Esophagus mucosa (tissue), 1 donor: ENCODE measurements at regions not wholly inside any gene's neighbourhood (a gene's known extent, or its start where the extent isn't known, plus 50 kb on each side); places are given as distances from the start of the nearest gene placed in this dataset.
"Not testable (repeated sequence)": the region's sequence is repeated elsewhere in the genome, so short reads cannot be mapped to it uniquely, and the experiment has no call there.

Source experiments
- ATAC-seq: fragments of 200-7000 bp; cut with Tn5 transposase; one replicate; pipeline ENCODE4 v1.9.1; 2020
- donor health status: DM: yes; HTN: yes; CAD: no.

DNA sequence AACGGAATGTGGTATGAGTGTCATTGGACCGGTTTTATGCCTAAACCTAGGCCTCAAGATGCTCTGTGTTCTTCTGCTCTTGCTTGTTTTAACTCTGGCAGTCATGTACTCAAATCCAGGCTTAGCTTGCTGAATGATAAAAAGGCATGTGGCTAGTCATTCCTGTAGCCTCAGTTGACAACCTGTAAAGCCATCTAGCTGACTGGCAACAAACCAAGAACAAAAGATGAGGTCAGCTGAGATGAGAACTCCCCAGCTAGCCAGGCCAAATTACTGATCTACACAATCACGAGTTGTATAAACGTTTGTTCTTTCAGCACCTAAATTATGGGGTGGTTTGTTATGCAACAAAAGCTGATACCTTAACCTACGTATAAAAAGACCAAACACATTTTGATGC, 1406.0 kb upstream of the CDH8 start:
- ATAC-seq = no peak

DNA sequence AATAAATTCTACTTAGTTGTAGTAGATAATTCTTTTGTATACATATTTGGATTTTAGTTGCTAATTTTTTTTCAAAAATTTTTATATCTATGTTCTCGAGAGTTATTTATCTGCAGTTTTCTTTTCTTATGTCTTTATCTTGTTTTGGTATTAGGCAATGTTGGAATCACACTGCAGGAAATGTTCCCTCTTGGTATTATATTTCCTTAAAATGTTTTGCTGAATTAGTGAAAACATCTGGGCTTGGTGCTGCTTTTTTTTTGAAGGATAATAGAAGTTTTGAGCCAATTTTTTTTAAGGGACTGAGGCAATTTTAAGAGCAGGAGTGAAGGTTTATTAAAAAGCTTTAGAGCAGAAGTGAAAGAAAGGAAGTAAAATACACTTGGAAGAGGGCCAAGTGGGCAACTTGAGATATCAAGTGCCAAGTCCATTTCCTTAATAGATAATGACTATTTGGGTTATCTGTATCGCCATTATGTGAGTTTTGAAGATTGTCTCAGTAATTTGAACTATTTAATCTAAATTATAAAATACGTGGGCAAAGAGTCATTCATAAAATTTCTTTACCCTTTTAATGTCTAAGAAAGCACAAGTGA, 1390.1 kb upstream of the CDH8 start:
- ATAC-seq = no peak

DNA sequence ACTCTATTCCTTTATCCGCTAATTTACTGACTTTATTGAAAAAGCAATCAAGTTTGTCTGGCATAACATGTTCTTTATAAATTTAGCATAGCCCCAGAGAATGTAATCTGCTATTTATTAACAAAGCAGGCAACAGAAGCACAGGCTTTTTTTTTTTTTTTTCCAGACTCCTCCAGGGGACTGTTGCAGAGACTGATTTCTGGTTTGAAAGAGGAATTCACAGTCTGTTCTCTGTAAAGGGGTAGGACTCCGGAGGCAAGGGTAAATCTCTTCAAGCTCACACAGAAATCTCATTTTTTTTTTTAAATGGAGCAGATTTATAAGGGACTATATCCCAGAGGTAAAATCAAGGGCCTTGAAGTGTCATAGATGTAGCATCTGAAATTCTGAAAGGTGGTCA, 1386.5 kb upstream of the CDH8 start:
- ATAC-seq = no peak

DNA sequence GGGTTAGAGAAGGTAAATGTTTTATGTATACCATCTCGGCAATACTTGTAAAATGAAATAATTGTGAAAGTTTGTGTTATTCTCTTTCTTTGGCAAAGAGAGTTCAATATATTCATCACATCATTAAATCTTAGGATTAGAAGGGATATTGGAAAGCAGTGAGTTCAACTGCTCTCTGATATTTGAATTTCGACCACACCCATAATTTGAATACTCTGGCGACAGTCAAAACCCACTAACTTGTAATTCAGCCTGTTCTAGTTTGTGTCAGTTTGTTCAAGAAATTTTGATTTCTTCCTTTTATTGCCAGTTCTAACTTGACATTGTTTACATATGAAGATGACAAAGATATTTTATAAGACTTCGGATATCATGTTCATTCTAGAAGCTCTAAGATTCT, 1380.5 kb upstream of the CDH8 start:
- ATAC-seq = peak; percentile 41

DNA sequence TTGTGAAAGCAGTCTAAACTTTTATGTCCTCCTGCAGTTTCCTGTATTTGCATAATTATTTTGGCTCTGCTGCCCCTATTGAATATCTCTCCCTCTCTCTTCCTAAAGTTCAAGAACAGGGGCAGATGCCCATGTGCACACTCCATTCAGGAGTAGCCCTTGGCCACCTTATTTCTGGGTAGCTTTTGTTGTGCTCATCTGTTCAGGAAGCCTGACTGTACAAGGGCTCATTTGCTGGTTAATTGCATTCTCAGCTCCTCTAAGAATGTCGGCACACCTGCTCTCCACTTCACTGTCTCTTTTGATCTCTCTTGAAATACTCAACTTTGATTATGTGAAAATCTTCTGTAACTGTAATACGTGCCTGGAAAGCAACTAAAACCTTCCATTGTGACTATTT, 1378.8 kb upstream of the CDH8 start:
- ATAC-seq = no peak

DNA sequence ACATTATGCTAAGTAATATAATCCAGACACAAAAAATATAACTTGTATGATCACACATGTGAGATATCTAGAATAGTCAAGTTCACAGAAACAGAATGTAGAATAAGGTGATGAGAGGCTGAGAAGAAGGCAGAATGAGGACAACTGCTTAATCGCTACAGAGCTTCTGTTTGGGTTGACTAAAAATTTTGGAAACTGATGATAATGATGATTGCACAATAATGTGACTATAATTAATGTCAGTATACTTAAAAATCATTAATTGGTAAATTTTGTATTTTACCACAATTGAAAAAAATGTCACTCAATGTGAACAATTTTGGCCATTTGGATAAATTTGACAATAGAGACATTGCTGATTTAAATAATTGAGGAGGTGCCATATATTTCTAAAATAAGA, 1374.4 kb upstream of the CDH8 start:
- no peak for ATAC-seq

DNA sequence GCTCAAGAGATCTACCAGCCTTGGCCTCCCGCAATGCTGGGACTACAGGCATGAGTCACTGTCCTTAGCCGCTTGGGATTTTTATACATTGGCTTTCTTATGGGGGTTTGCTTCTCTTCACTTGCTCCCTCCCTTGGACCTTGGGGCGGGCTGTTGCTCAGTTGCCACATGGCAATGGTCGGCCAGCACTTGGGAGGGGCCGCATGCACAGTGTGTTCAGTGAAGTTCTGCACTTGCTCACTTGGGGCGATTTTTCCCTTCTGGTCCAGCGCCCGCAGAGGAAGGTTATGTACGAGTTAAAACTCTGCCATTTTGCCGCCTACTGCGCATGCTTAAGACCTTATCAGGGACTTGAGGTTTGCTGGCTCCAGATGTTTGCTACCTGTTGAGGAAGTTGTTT, 1367.6 kb upstream of the CDH8 start:
- ATAC-seq = no peak

DNA sequence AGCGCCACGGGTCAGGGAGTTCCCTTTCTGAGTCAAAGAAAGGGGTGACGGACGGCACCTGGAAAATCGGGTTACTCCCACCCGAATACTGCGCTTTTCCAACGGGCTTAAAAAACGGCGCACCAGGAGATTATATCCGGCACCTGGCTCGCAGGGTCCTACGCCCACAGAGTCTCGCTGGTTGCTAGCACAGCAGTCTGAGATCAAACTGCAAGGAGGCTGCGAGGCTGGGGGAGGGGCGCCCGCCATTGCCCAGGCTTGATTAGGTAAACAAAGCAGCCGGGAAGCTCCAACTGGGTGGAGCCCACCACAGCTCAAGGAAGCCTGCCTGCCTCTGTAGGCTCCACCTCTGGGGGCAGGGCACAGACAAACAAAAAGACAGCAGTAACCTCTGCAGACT, 1352.0 kb upstream of the CDH8 start:
- not testable (repeated sequence) for ATAC-seq

DNA sequence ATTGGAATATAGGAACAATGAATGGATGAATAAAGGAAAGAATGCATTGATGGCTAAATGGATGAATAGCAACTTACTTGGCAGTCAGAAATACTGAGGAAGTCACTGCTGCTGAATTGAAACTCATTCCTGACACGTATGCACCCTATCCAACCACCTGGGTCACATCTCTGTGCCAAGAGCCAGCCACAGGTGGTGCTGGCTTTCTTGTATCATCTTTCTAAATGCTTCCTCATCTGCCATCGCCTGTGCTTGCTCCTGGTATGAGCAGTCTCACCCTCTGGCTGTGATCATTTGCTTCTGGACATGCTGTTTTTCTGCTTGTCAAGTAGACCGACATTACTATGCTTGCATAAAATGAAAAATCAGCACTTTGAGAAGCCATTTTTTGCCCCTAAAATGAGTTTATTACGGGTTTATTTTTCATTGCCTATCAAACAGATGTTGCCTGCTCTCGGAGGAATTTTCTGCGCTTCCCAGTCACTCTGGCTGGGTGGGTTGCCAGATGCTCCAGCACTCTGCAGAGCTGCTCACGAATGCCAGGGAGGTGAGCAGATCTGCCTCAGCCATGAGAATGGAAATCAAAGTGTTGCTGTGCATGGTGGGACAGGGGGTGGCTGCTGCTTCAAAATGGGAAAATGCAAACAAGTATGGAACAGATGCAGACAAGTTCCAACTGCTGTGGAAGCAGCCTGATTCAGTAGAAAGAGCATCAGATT, 1349.6 kb upstream of the CDH8 start:
- ATAC-seq = peak; percentile 52

DNA sequence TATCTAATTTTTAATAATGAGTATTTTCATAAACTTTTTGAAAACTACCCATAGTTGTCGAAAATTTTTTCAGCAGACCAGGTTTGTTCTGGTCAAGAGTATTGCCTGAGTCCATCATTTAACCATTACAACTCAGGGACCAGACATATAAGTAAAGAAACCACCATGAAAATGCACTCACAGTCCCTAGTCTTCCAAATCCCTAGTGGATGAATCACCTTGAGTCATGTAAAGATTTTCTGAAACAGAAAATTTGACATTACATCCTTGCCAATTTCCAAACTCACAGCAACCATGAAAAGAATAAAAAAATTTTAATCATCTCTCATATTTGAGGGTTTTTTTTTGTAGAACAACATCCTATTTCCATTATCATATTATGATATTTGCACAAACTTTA, 1337.5 kb upstream of the CDH8 start:
- ATAC-seq = no peak

DNA sequence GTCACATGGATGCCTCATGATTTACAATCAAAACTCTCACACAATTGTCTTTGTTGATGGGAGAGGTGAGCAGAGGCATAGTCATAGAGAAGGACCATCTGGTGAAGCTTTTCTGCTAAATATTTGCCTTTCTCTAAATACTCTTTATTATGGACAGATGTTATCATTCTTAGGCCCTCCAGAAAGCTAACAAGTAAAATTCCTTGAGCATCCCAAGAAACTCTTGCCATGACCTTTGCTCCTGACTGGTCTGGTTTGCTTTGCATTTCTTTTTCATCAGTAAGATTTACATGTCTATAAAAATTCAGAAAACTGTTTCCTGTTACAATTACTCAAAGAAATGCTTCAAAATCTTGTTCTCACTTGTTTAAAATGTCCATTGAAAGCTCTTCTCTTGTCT, 1336.6 kb upstream of the CDH8 start:
- no peak for ATAC-seq

DNA sequence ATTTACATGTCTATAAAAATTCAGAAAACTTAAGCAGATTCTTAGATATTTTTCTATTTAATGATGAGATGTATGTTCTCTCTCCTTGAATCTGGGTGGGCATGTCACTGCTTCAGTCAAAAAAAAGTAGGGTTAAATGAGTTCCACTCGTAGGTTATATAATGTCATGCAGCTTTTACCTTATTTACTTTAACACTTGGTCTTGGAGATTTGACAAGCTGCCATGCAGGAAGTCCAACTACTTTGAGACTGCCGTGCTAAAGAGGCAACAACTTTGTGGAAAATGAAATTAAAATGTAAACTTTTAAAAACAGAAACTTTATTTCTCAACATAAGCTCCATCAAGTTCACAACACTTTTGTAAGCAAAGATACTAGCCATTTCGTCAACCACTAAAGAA, 1336.0 kb upstream of the CDH8 start:
- ATAC-seq = no peak

DNA sequence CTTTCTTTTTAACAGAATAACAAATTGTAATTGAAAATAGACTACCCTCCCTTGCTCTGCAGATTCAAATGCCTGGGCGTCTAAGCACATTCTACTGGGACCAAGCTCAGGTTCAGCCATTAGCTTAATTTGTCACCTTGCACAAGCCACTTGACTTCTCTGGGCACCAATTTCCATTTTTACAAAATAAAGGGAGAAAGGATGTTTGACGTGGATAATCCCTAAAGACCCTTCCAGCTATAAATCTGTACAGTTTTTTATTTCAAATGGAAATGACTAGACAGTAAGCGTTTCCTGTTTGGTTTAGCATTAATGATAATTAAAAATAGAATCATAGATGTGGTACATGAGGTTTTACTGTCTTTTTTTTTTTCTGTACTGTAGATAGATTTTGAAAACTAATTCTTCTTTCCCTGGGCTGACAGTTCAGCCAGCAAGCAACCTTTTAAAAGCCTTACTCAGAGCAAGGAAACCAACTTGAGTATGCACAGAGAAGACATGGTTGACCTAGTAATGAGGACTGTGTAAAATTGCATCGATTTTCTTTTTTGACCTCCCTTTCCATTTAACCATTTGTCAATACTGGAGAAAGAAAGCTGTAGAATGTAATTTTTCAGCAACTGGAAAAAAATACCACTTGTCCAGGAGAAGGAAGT, 1329.5 kb upstream of the CDH8 start:
- no peak for ATAC-seq

DNA sequence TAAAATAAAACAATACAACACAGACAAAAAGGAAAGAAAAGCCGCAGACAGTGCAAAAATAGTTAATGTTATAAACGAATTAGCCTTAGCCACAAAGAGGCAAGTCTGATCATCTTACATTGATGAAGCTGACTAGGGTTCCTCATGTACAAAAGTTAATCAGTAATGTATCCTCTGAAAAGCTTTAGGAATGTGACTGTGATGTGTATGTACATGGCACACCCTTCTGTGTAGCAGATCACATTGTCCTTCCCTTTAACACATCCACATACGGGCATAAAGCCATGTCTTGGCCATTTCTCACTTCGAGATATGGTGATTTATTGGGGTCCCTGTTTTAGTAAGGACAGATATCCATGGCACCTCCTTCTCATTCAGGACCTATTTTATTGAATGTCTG, 1327.5 kb upstream of the CDH8 start:
- ATAC-seq = no peak

DNA sequence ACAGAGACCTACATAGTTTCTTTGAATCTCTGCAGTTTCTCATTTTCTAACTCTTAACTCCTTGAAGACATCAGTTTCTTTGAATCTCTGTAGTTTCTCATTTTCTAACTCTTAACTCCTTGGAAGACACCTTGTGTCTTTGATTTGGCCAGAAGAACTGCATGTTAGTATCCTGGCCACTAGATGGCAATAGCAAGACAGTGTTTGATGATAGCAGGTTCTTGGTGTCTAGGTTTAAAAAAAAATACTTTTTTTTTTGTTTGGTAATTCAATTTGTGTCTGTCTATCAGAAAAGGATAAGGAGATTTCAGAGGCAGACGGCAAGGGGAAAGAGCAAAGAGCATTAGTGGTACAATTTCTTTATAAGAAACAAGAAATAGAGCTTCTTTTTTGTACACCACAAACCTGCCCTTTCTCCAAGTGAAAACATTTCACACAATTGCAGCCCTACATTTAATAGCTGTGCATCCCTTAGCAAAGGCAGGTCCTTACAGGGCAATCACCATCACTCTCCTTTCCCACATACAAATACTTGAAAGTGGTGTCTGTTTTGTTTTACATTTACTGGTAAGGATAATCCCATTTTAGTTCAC, 1324.9 kb upstream of the CDH8 start:
- no peak for ATAC-seq

DNA sequence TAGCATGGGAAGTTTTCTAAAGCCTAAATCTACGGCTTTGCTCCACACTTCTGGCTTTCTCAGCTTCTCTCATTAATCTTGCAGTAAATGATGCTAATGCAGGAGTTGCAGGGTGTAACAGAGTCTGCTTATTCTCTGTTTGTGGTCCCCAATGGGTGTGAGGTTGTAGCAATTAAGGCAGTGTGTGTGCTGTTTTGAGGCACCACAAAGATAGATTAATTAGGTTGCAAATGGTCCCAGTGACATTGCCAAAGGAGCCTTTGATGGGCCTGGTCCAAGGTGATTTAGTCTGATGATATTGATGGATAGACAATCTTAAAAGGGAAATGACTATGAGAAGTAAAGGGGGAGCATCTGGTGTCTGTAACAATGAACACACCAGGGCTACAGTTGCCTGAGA, 1313.7 kb upstream of the CDH8 start:
- ATAC-seq = no peak

DNA sequence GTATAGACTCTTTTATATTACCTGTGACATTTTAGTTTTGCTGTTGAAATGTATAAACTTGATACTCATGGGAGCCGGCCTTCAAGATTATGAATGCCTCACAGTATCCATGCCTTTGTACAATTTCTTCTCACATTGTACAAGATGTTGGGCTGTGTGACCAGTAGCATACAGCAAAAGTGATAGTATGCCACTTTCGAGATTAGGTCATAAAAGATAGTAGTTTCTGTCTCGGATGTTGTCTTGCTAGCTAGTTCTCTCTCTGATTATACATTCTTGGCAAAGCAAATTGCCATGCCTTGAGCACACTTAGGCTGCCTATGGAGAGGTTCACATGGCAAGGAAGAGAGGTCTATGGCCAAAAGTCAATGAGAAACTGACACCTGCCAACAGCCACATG, 1309.8 kb upstream of the CDH8 start:
- no peak for ATAC-seq

DNA sequence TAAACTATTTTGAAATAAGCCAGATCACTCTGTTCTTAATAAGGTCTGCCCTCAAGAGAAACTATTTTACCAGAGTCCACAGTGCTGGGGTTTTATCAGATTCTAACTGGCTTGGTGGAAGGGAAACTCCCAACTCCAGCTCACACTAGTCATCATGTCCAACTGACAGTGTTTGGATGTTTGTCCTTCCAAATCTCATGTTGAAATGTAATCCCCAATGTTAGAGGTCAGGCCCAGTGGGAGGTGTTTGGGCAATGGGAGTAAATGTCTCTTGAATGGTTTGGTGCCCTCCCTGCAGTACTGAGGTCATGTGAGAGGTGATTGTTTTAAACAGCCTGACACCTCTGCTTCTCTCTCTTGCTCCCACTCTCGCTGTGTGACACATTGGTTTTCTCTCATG, 1301.0 kb upstream of the CDH8 start:
- ATAC-seq = no peak

DNA sequence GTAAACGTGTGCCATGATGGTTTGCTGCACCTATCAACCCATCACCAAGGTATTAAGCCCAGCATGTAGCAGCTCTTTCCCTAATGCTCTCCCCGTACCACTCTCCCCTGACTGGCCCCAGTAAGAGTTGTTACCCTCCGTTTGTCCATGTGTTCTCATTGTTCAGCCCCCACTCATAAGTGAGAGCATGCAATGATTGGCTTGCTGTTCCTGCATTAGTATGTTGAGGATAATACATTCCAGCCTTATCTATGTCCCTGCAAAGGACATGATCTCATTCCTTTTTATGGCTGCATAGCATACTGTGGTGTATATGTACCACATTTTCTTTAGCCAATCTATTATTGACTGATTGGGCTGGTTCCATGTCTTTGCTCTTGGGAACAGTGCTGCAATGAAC, 1294.9 kb upstream of the CDH8 start:
- ATAC-seq = no peak

DNA sequence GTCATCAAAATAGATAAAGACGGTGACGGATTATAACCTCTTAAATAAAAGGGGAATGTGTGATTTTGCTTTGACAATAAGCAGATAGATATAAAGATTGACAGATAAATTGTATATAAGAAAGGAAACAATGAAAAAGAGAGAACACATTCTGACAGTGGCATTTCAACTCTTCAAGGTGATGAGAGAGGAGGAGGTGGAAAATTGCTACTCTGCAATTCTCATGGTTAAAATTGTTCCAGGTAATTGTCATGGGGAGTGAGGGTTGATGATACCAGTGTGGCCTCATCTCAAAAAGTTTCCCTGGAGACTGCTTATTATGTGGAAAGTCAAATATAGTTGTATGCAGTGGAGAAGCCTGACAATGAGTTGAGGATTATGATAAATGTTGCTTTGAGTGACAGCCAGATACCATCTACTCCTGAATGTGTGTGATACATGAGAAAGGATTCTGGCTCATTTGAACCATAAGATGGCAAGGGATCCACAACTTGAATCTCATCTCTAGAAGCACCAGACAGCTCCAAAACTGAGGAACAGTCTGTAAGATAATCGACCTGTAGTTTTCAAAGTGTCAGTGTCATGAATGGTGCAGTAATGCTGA, 1290.6 kb upstream of the CDH8 start:
- ATAC-seq = no peak

DNA sequence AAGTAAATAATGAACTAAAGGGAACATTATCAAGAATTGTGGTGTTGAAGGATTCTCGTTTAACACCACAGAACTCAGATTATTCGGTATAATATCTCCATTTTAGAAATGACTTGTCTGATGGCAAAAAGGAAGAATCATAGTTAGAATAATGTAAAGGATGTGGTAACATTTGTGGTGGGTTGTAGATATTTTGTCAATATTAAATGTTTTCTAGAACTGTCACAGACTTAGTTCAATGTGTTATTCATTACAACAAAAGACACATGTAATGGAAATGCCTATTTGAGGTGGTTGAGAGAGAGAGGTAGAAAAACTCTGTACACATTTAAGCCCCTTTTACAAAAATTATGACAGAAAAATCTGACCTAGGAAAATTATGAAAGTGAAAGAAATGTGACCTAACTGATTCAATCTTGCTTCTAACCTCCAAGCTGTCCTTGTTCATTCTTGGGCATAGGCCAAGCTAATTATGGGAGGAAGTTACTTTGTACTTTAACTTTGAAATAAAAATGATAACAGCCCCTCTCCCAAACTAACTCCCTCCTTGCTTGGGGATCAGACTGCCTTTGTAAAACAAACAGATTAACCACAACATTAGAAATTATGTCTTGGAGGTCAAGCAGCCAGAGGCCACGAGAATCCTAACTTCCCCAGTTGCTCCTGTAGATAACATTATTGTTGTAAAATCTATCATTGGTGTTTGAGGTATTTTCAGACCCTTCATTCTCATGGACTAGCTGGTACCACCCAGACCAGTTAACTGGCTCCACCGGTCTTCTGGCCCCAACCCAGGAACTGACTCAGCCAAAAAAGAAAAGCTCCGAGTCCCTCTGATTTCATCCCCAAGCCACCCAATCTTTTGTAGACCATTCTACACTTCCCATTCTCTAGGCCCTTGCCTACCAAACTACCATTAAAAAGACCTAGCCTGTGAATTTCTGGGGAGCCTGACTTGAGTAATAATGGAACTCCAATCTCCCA, 1287.8 kb upstream of the CDH8 start:
- ATAC-seq = no peak

DNA sequence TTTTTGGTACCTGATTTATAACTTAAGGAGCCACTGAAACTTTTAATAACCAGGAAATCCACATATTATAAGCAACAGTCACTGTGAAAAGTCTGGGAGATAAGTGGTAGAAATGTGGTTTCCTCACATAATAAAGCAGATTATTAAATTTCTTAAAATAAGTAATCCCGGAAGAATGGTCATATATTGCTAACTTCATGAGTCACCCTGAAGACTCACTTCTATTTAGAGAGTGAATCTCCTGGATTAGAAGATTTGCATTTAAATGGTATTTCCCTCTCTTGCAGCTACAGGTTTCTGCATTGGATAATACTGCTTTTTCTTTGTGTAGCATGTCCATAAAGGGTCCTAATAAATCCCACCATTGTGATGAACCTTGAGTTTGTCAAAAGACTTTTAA, 1286.8 kb upstream of the CDH8 start:
- ATAC-seq = peak; percentile 68
